ENCODE measurements at regions not wholly inside any gene's neighbourhood (a gene's known extent, or its start where the extent isn't known, plus 50 kb on each side); places are given as distances from the start of the nearest gene placed in this dataset.

DNA sequence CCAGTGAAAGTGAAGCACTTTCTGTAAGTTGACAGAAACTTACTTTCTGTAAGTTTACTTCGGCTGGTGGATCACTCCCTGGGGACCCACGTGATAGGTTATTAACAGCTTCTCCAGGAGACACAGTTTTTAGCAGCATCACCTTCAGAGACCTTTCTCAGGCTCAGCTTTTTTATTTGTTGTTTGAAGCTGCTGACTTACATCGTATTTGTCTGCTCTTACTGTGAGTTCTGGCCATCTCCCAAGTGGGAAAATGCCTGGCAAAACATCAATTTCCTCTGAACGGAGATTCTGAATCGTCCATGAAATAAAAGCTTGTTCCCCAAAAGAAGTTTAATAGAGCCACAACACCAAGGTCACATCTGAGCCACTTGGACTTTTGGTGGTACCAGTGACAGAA lies 178.7 kb upstream of the PODXL start:
- DNase-seq (ENCODE audit: low read depth in 2 of 2) = no peak

DNA sequence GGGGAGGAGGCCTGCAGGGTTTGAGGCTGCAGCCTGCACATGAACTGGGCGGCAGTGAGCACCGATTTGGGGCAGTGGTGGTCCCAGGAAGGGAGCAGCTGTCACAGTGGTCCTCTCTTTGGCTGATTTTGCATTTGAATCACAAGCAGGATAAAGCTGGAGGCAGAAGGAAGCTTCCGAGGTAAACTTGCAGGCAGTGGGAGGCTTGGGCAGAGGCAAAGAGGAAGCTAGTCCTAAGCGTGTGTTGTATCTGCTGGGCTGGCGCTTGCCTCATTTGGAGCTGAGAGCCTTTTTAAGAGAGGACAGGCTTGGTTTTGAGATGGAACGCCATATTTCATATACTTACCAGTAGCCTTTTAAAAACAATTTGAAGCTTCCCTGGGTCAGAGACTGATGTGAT lies 177.2 kb upstream of the PODXL start:
- DNase-seq (ENCODE audit: low read depth in 2 of 2) = no peak

DNA sequence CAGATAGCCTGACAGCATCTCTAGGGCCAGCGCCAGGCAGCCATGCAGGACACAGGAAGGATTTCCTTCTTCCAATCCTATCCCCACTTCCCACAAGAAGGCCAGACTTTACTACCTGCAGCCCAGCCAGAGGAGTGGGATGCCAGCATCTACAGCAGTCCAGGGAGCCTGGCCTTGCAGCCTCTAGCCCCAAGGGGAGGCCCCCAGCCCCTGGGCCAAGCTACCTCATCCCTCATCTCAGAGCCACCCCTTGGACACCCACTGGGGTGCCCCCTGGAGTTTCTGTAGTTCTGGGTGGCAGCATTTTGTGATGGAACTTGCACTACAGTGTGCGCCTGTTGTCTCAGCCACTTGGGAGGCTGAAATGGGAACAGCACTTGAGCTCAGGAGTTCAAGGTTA lies 170.8 kb upstream of the PODXL start:
- no peak for DNase-seq (ENCODE audit: low read depth in 2 of 2)

GRCh38 chr7:131726686-131727085 lies 170.3 kb upstream of the PODXL start:
- DNase-seq (ENCODE audit: low read depth in 2 of 2) = no peak

DNA sequence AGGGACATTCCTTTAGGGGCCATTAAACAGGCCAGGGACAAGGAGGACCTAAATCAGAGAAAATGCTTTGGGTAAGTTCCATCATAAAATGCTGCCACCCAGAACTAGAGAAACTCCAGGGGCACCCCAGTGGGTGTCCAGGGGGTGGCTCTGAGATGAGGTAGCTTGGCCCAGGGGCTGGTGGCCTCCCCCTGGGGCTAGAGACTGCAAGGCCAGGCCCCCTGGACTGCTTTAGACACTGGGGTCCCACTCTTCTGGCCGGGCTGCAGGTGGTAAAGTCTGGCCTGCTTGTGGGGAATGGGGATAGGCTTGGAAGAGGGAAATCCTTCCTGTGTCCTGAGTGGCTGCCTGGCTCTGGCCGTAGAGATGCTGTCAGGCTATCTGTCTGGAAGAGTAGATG lies 169.6 kb upstream of the PODXL start:
- DNase-seq (ENCODE audit: low read depth in 2 of 2) = no peak

- DNase-seq (ENCODE audit: low read depth in 2 of 2) = no peak
Measured at GRCh38 chr7:131724776-131725345, 168.4 kb upstream of the PODXL start.

DNA sequence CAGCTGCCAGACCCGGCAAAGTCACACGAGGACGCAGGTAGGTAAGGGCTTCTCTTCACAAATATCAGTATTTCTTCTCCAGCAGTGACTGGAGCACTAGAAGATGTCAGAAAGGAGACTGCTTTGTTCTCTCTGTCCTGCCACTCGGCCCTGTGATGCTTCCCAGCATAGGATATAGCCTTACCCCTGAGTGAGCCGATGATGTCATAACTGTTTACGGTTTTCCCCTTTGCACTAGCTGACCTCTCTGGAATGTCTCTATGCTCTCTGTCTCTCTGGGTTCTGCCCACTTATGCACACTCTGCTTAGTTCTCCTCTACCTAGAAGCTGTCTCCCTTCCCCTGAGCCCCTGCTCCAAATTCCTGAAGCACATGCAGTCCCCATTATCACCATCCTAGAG lies 167.5 kb upstream of the PODXL start:
- DNase-seq (ENCODE audit: low read depth in 2 of 2) = no peak

- no peak for DNase-seq (ENCODE audit: low read depth in 2 of 2)
Measured at GRCh38 chr7:131722371-131722770, 165.9 kb upstream of the PODXL start.

GRCh38 chr7:131721660-131722059 lies 165.2 kb upstream of the PODXL start:
- no peak for DNase-seq (ENCODE audit: low read depth in 2 of 2)

DNA sequence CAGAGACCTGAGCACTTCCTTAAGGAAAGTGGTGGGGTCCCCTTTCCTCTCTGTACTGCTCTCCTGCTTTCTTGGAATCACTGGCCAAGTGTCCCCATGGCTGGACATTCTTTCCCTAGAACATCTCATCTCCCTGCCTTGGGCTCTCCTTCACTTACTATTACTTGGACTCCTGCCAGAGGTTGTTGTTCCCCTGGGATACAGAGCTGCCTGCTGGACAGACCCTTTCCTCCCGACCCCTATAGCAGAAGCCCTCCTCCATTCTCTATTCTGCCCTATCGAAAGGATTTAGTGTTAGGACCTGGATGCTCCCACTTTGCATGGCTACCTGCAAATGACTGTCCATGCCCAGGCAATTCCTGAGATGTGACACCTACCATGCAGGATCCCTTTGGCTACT lies 164.3 kb upstream of the PODXL start:
- DNase-seq (ENCODE audit: low read depth in 2 of 2) = no peak

DNA sequence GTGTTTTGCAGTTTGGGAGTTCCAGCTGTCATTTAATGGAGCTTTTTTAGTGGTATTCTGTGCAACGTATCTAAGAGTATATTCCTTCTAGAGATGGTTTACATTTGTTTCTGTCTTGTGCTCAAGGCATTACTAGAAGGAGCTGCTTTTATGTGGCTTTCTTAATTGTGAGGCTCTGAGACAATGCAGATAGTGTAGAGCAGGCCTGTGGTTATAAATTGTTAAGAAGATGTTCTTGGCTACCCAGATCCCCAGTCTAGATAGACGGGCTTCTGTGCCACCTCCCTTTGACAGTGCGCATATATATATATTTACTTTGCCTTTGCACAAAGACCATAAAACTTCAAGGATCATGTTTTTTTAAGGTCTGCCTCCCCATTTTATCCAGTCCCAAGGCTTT lies 160.8 kb upstream of the PODXL start:
- no peak for DNase-seq (ENCODE audit: low read depth in 2 of 2)

DNA sequence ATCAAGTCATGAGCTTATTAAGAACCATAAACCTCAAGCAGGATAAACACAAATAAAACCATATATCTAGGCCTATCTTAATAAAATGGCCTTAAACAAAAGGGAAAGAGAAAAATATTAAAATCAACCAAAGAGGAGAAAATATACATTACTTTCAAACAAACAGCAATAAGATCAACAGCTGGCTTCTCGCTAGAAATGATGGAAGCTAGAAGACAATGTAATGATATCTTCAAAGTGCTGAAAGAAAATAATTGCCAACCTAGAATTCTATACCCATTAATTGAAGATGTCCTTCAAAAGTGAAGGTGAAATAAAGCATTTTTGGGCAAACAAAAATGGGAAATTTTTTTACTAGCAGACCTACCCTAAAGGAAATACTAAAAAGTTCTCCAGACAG lies 142.9 kb upstream of the PODXL start:
- DNase-seq (ENCODE audit: low read depth in 2 of 2) = no peak

- peak; percentile 17 to 47 for DNase-seq (ENCODE audit: low read depth in 2 of 2)
Measured at GRCh38 chr7:131692131-131692960, 135.9 kb upstream of the PODXL start.

DNA sequence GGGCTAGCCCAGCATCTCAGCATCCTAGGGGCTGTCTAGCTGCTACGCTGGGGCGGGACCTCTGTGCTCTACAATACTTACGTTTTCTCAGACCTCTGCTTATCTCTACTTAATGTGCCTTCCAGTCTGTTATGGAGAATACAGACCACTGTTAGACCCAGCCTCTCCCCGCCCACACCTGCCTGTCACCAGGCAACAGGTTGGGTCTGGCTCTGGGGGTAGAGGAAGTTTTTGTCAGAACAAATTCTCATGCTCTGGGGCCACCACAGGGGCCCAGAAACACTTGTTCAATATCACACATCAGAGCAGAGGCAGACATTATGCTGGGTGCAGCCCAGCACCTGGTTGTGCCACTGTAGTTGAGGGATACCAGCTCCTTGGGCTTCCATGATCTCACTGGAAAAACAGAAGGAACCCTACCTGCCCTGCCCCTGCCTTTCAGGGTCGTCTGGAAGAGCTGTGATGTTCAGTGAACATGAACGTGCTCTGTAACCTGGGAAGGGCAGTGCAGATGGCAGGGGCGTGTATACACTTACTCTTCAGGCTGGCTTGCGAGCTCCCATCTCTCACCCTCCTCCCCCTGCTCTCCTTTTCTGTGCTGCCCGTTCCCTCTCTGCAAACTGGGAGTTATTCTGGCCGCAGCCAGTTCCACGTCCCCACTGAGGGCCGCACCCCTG lies 135.2 kb upstream of the PODXL start:
- DNase-seq (ENCODE audit: low read depth in 2 of 2) = no peak

GRCh38 chr7:131690441-131690840 lies 134.0 kb upstream of the PODXL start:
- DNase-seq (ENCODE audit: low read depth in 2 of 2) = no peak

DNA sequence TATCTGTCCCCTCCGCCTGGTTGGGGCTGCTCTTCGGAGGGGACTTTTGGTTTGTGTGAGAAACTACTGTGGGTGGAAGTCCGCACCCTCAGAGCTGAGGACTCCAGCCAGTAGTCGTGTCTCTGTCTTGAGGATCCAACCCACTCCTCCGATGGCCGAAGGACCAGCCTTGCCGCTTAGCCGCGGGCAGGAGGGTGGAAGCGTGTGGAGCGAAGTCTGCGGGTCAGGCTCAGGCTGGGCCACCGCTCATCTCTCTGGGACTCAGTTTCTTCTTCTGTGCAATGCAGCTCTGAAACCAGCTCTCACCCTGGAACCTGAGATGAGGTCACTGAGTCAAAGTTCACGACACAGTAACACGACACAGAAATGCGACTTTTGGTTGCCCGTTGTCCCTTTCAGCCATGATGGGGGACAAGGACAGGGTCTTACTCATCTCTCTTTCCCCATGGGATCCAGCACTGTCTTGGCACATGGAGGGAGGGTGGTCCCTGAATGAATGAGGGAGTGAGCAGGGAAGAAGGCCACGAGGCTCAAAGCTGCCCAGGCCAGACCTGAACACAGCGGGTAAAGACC lies 133.3 kb upstream of the PODXL start:
- no peak for DNase-seq (ENCODE audit: low read depth in 2 of 2)

DNA sequence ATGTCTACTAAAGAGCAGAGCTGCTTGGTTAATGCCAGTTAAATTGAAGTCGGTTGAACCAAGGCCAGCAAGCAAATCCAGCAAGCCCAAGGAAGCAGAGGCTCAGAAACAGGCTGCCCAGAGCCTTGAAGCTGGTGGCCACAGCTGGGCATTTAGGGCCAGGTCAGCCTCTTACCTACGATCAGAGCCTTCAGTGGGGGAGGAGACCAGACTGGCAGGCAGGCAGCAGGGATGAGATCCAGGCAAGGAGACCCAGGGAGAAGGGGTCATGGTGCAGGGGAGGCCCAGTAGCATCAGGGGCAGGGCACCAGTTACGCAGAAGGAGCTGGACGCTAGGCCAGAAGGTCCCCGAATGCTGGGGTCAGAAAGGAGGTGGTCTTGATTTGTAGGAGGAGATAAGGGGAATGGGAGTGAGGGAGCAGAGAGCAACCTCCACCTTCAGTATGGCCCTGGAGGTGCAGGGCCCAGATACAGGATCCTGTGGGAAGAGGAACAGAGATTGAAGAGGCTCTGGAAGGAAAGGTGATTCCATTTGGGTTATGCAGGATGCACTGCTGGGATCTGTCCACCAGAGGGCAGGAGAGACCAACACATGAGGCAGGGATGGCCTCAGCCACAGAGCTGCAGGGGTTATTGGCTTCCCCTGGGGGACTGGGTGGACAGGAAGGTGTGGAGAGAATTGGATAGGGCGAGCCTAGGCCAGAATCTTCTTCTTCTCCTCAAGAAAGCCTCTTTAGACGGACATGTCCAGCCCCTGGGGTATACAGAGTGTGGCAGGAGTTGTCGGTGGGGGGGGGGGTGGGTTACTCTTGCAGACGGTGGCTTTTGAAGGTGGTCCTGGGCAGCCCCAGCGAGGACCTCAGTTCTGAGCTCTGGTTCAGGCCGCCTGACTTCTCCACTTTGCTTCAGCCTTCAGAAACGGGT lies 132.6 kb upstream of the PODXL start:
- peak; percentile 41 to 56 for DNase-seq (ENCODE audit: low read depth in 2 of 2)

- DNase-seq (ENCODE audit: low read depth in 2 of 2) = no peak
Measured at GRCh38 chr7:131687296-131687695, 130.9 kb upstream of the PODXL start.

GRCh38 chr7:131686833-131687232 lies 130.4 kb upstream of the PODXL start:
- no peak for DNase-seq (ENCODE audit: low read depth in 2 of 2)

- no peak for DNase-seq (ENCODE audit: low read depth in 2 of 2)
Measured at GRCh38 chr7:131683536-131684125, 127.2 kb upstream of the PODXL start.

GRCh38 chr7:131681961-131682360 lies 125.5 kb upstream of the PODXL start:
- DNase-seq (ENCODE audit: low read depth in 2 of 2) = no peak
